ENCODE measurements at regions not wholly inside any gene's neighbourhood (a gene's known extent, or its start where the extent isn't known, plus 50 kb on each side); places are given as distances from the start of the nearest gene placed in this dataset.

- no peak for ATAC-seq
- H3K27ac Mint-ChIP-seq = no peak overlapping the region
- peaks cover 37% of the 10 kb centered on the region for H3K27me3 Mint-ChIP-seq
- H3K4me3 Mint-ChIP-seq = no peak overlapping the region
- DNase-seq = no peak
- CTCF ChIA-PET = no interaction called here
- no peaks in the 10 kb centered on the region for H3K4me1 Mint-ChIP-seq
- no peaks in the 10 kb centered on the region for H3K36me3 Mint-ChIP-seq
- no peaks in the 10 kb centered on the region for H3K9me3 Mint-ChIP-seq (ENCODE audit: low read depth)
Measured at GRCh38 chr3:182702216-182702615, 91.1 kb upstream of the ATP11B start.

GRCh38 chr3:182703233-182703632, 90.1 kb upstream of the ATP11B start:
- CTCF ChIA-PET = interaction anchor here (0.6 to 1.0 kb wide), 2 partner anchors 8 to 391 kb away, joined by 3 read pairs; no protein-coding TSS in a partner anchor
- H3K9me3 Mint-ChIP-seq (ENCODE audit: low read depth) = no peaks in the 10 kb centered on the region

GRCh38 chr3:182704926-182705325, 88.4 kb upstream of the ATP11B start:
- H3K9me3 Mint-ChIP-seq (ENCODE audit: low read depth) = no peaks in the 10 kb centered on the region
- no peak overlapping the region for H3K27ac Mint-ChIP-seq
- no peak overlapping the region for H3K4me3 Mint-ChIP-seq
- H3K4me1 Mint-ChIP-seq = no peaks in the 10 kb centered on the region
- H3K36me3 Mint-ChIP-seq = no peaks in the 10 kb centered on the region
- CTCF ChIA-PET = no interaction called here
- DNase-seq = no peak
- H3K27me3 Mint-ChIP-seq = peaks cover 37% of the 10 kb centered on the region
- ATAC-seq = no peak

More at GRCh38 chr3:182703233-182703632, 90.1 kb upstream of the ATP11B start:
- H3K27ac Mint-ChIP-seq = no peak overlapping the region
- peaks cover 37% of the 10 kb centered on the region for H3K27me3 Mint-ChIP-seq
- no peaks in the 10 kb centered on the region for H3K36me3 Mint-ChIP-seq
- ATAC-seq = no peak
- H3K4me3 Mint-ChIP-seq = no peak overlapping the region
- no peaks in the 10 kb centered on the region for H3K4me1 Mint-ChIP-seq
- no peak for DNase-seq

GRCh38 chr3:182708810-182709209, 84.5 kb upstream of the ATP11B start:
- CTCF ChIA-PET = interaction anchor here (1.2 to 2.8 kb wide), 3 partner anchors 8 to 23 kb away, joined by 4 to 15 read pairs (median 5); no protein-coding TSS in a partner anchor
- H3K4me3 Mint-ChIP-seq = no peak overlapping the region
- ATAC-seq = no peak
- H3K36me3 Mint-ChIP-seq = no peaks in the 10 kb centered on the region
- no peak overlapping the region for H3K27ac Mint-ChIP-seq
- no peak for DNase-seq
- H3K27me3 Mint-ChIP-seq = peaks cover 16% of the 10 kb centered on the region
- H3K4me1 Mint-ChIP-seq = peaks cover 4% of the 10 kb centered on the region
- no peaks in the 10 kb centered on the region for H3K9me3 Mint-ChIP-seq (ENCODE audit: low read depth)

- ATAC-seq = no peak
- Mint-ChIP-seq H3K27ac (no peak overlapping the region), H3K36me3 (no peaks in the 10 kb centered on the region), H3K27me3 (peaks cover 16% of the 10 kb centered on the region), H3K4me1 (peaks cover 8% of the 10 kb centered on the region), H3K9me3 (ENCODE audit: low read depth) (no peaks in the 10 kb centered on the region), H3K4me3 (no peak overlapping the region)
- CTCF ChIA-PET = interaction anchor here (1.5 to 2.8 kb wide), 2 partner anchors 12 to 24 kb away, joined by 5 to 15 read pairs; no protein-coding TSS in a partner anchor
- no peak for DNase-seq
Measured at GRCh38 chr3:182709306-182709705, 84.0 kb upstream of the ATP11B start.

- Mint-ChIP-seq H3K36me3 (no peaks in the 10 kb centered on the region), H3K9me3 (ENCODE audit: low read depth) (no peaks in the 10 kb centered on the region), H3K27ac (no peak overlapping the region), H3K4me1 (peaks cover 11% of the 10 kb centered on the region), H3K4me3 (no peak overlapping the region), H3K27me3 (peaks cover 8% of the 10 kb centered on the region)
- DNase-seq (no peak), ATAC-seq (peak; percentile 79)
- CTCF ChIA-PET = interaction anchor here (0.7 to 2.8 kb wide), 9 partner anchors 10 to 1303 kb away, joined by 3 to 15 read pairs (median 3); no protein-coding TSS in a partner anchor
Measured at GRCh38 chr3:182710557-182711157, 82.6 kb upstream of the ATP11B start.

- DNase-seq (no peak), ATAC-seq (no peak)
- Mint-ChIP-seq H3K4me3 (no peak overlapping the region), H3K27me3 (peaks cover 4% of the 10 kb centered on the region), H3K36me3 (no peaks in the 10 kb centered on the region), H3K4me1 (peaks cover 15% of the 10 kb centered on the region), H3K27ac (no peak overlapping the region), H3K9me3 (ENCODE audit: low read depth) (no peaks in the 10 kb centered on the region)
- CTCF ChIA-PET = interaction anchor here (0.7 to 2.8 kb wide), 6 partner anchors 8 to 1302 kb away, joined by 3 to 15 read pairs (median 4); no protein-coding TSS in a partner anchor
Measured at GRCh38 chr3:182711261-182711683, 82.0 kb upstream of the ATP11B start.

GRCh38 chr3:182711853-182712252, 81.5 kb upstream of the ATP11B start:
- Mint-ChIP-seq H3K27me3 (peaks cover 1% of the 10 kb centered on the region), H3K4me3 (no peak overlapping the region), H3K36me3 (no peaks in the 10 kb centered on the region), H3K27ac (no peak overlapping the region), H3K4me1 (peaks cover 21% of the 10 kb centered on the region), H3K9me3 (ENCODE audit: low read depth) (no peaks in the 10 kb centered on the region)
- ATAC-seq = no peak
- CTCF ChIA-PET = interaction anchor here (0.8 to 1.4 kb wide), 4 partner anchors 8 to 164 kb away, joined by 3 to 5 read pairs (median 3); no protein-coding TSS in a partner anchor
- DNase-seq = no peak

- no peaks in the 10 kb centered on the region for H3K36me3 Mint-ChIP-seq
Measured at GRCh38 chr3:182713111-182713510, 80.2 kb upstream of the ATP11B start.

GRCh38 chr3:182713743-182714517, 79.4 kb upstream of the ATP11B start:
- H3K36me3 Mint-ChIP-seq = no peaks in the 10 kb centered on the region
- no peak overlapping the region for H3K27ac Mint-ChIP-seq
- ATAC-seq = peak; percentile 56
- no peak overlapping the region for H3K4me3 Mint-ChIP-seq
- CTCF ChIA-PET = interaction anchor here (0.8 to 2.3 kb wide), 18 partner anchors 10 to 675 kb away, joined by 3 to 12 read pairs (median 4); no protein-coding TSS in a partner anchor
- H3K27me3 Mint-ChIP-seq = no peaks in the 10 kb centered on the region
- no peak for DNase-seq
- peaks cover 21% of the 10 kb centered on the region for H3K4me1 Mint-ChIP-seq
- H3K9me3 Mint-ChIP-seq (ENCODE audit: low read depth) = no peaks in the 10 kb centered on the region

More at GRCh38 chr3:182713111-182713510, 80.2 kb upstream of the ATP11B start:
- Mint-ChIP-seq H3K27me3 (no peaks in the 10 kb centered on the region), H3K27ac (no peak overlapping the region), H3K4me1 (peaks cover 21% of the 10 kb centered on the region), H3K4me3 (no peak overlapping the region), H3K9me3 (ENCODE audit: low read depth) (no peaks in the 10 kb centered on the region)
- CTCF ChIA-PET = interaction anchor here (1.2 to 2.3 kb wide), 8 partner anchors 10 to 472 kb away, joined by 3 to 12 read pairs (median 6); partner anchors contain the start of gene ATP11B
- DNase-seq (no peak), ATAC-seq (no peak)

- CTCF ChIA-PET = interaction anchor here (0.8 to 2.3 kb wide), 13 partner anchors 12 to 674 kb away, joined by 3 to 12 read pairs (median 4); no protein-coding TSS in a partner anchor
- DNase-seq (no peak), ATAC-seq (no peak)
- Mint-ChIP-seq H3K4me3 (no peak overlapping the region), H3K36me3 (no peaks in the 10 kb centered on the region), H3K4me1 (peaks cover 21% of the 10 kb centered on the region), H3K27ac (no peak overlapping the region), H3K27me3 (no peaks in the 10 kb centered on the region), H3K9me3 (ENCODE audit: low read depth) (no peaks in the 10 kb centered on the region)
Measured at GRCh38 chr3:182715006-182715405, 78.3 kb upstream of the ATP11B start.

GRCh38 chr3:182716114-182716688, 77.1 kb upstream of the ATP11B start:
- ATAC-seq (peak; percentile 63), DNase-seq (no peak)
- Mint-ChIP-seq H3K36me3 (no peaks in the 10 kb centered on the region), H3K4me3 (no peak overlapping the region), H3K4me1 (peaks cover 21% of the 10 kb centered on the region), H3K9me3 (ENCODE audit: low read depth) (no peaks in the 10 kb centered on the region), H3K27me3 (no peaks in the 10 kb centered on the region), H3K27ac (peak overlapping the region; percentile 12)
- CTCF ChIA-PET = interaction anchor here (0.7 to 1.6 kb wide), 7 partner anchors 8 to 1051 kb away, joined by 3 to 5 read pairs (median 3); no protein-coding TSS in a partner anchor

- CTCF ChIA-PET = interaction anchor here (0.8 to 1.4 kb wide), 8 partner anchors 9 to 574 kb away, joined by 3 to 5 read pairs (median 3); no protein-coding TSS in a partner anchor
- no peak overlapping the region for H3K27ac Mint-ChIP-seq
- H3K9me3 Mint-ChIP-seq (ENCODE audit: low read depth) = no peaks in the 10 kb centered on the region
- peaks cover 19% of the 10 kb centered on the region for H3K4me1 Mint-ChIP-seq
- H3K36me3 Mint-ChIP-seq = no peaks in the 10 kb centered on the region
- no peaks in the 10 kb centered on the region for H3K27me3 Mint-ChIP-seq
- DNase-seq (no peak), ATAC-seq (no peak)
- H3K4me3 Mint-ChIP-seq = no peak overlapping the region
Measured at GRCh38 chr3:182717216-182717615, 76.1 kb upstream of the ATP11B start.
